ENCODE measurements at regions not wholly inside any gene's neighbourhood (a gene's known extent, or its start where the extent isn't known, plus 50 kb on each side); places are given as distances from the start of the nearest gene placed in this dataset.

GRCh38 chr10:90984898-90985297 is 64.0 kb upstream of the ANKRD1 start:
- TF ChIP-seq POLR2AphosphoS5 (IDR thresholded peaks at IDR 0.05), result no peak
- TF ChIP-seq CTCF (IDR thresholded peaks at IDR 0.05), result no peak
- no peak for TF ChIP-seq POLR2A (IDR thresholded peaks at IDR 0.05)

All from suprapubic skin (tissue), 4 donors.